Neural progenitor cell (in vitro differentiated cells): ENCODE measurements at regions not wholly inside any gene's neighbourhood (a gene's known extent, or its start where the extent isn't known, plus 50 kb on each side); places are given as distances from the start of the nearest gene placed in this dataset.
A peak's percentile ranks its signal among the peaks of the same experiment; 100 is the strongest.

Experiments
- DNase-seq: peaks from one replicate; pipeline ENCODE4 v3.0.0-alpha.2; 2016; ENCODE audit warnings: low spot score
- H2AFZ ChIP-seq: fragments of 200-600 bp; sonication (generic); replicated peaks from 2 replicates; pipeline ENCODE4 v1.6.1; 2016; ENCODE audit warnings: antibody characterized with exemption
- H3F3A ChIP-seq: fragments of 200-600 bp; sonication (generic); 2 replicates; pipeline ENCODE4 v1.6.1; 2016; ENCODE audit warnings: antibody characterized with exemption, low read depth
- H3K27ac ChIP-seq: fragments of 200-600 bp; sonication (generic); 2 replicates; pipeline ENCODE4 v1.5.1; 2016; ENCODE audit warnings: mild to moderate bottlenecking
- H3K27me3 ChIP-seq: fragments of 200-600 bp; sonication (generic); 2 replicates; pipeline ENCODE4 v1.6.1; 2016; ENCODE audit warnings: mild to moderate bottlenecking, moderate library complexity
- H3K36me3 ChIP-seq: fragments of 200-600 bp; sonication (generic); 2 replicates; pipeline ENCODE4 v1.5.1; 2016
- H3K4me1 ChIP-seq: fragments of 200-600 bp; sonication (generic); 2 replicates; pipeline ENCODE4 v1.6.1; 2016; ENCODE audit warnings: mixed run types
- H3K4me2 ChIP-seq: fragments of 200-600 bp; sonication (generic); 2 replicates; pipeline ENCODE4 v1.6.1; 2016
- H3K4me3 ChIP-seq: fragments of 200-600 bp; sonication (generic); 2 replicates; pipeline ENCODE4 v1.5.1; 2016
- H3K79me2 ChIP-seq: fragments of 200-600 bp; sonication (generic); 2 replicates; pipeline ENCODE4 v1.6.1; 2016; ENCODE audit warnings: low read depth
- H3K9ac ChIP-seq: fragments of 200-600 bp; sonication (generic); 2 replicates; pipeline ENCODE4 v1.6.1; 2016
- H3K9me3 ChIP-seq: fragments of 200-600 bp; sonication (generic); 2 replicates; pipeline ENCODE4 v1.5.1; 2016; ENCODE audit warnings: low read depth
- H4K20me1 ChIP-seq: fragments of 200-600 bp; sonication (generic); 2 replicates; pipeline ENCODE4 v1.6.1; 2016; ENCODE audit warnings: low read depth
- H3K27ac Mint-ChIP-seq: 3 replicates; pipeline ENCODE4 v1.8.0; 2021; ENCODE audit warnings: mixed read lengths
- H3K27me3 Mint-ChIP-seq: 2 replicates; pipeline ENCODE4 v1.8.0; 2022; ENCODE audit warnings: low read depth, mild to moderate bottlenecking, inconsistent platforms, moderate library complexity, mixed read lengths; ENCODE audit not compliant: insufficient read depth
- H3K36me3 Mint-ChIP-seq: 3 replicates; pipeline ENCODE4 v1.8.0; 2021; ENCODE audit warnings: mixed read lengths
- H3K4me1 Mint-ChIP-seq: 3 replicates; pipeline ENCODE4 v1.8.0; 2021; ENCODE audit warnings: mixed read lengths
- H3K4me3 Mint-ChIP-seq: 3 replicates; pipeline ENCODE4 v1.8.0; 2021; ENCODE audit warnings: mild to moderate bottlenecking, moderate library complexity, mixed read lengths
- H3K9me3 Mint-ChIP-seq: 3 replicates; pipeline ENCODE4 v1.8.0; 2020; ENCODE audit warnings: mixed read lengths
- CTCF ChIP-seq: fragments of 200-600 bp; sonication (generic); IDR thresholded peaks from 2 replicates; pipeline ENCODE4 v1.5.1; 2017; ENCODE audit warnings: antibody characterized with exemption, mild to moderate bottlenecking
- EZH2 ChIP-seq: fragments of 200-600 bp; sonication (generic); IDR thresholded peaks from 2 replicates; pipeline ENCODE4 v1.6.1; 2017; ENCODE audit warnings: antibody characterized with exemption, mild to moderate bottlenecking, moderate library complexity
- EZH2phosphoT487 ChIP-seq: fragments of 200-600 bp; sonication (generic); IDR thresholded peaks from 2 replicates; pipeline ENCODE4 v1.6.1; 2017; ENCODE audit warnings: antibody characterized with exemption

GRCh38 chr3:117919621-117920020 lies 1115.0 kb downstream of the IGSF11 start:
- no peaks in the 10 kb centered on the region for H3K9me3 Mint-ChIP-seq
- Histone ChIP-seq H3K36me3 (no peaks in the 10 kb centered on the region), H3K79me2 (no peaks in the 10 kb centered on the region), H3K9ac (no peak overlapping the region), H3K9me3 (no peaks in the 10 kb centered on the region), H2AFZ (no peak overlapping the region), H3K4me2 (no peak overlapping the region), H3F3A (no peaks in the 10 kb centered on the region), H3K4me3 (no peak overlapping the region), H3K27ac (no peak overlapping the region), H3K4me1 (peaks cover 31% of the 10 kb centered on the region), H3K27me3 (no peaks in the 10 kb centered on the region), H4K20me1 (no peaks in the 10 kb centered on the region)
- TF ChIP-seq EZH2phosphoT487 = no peak
- TF ChIP-seq CTCF = no peak
- TF ChIP-seq EZH2 = no peak
- peaks cover 30% of the 10 kb centered on the region for H3K4me1 Mint-ChIP-seq
- no peaks in the 10 kb centered on the region for H3K27me3 Mint-ChIP-seq
- H3K4me3 Mint-ChIP-seq = no peak overlapping the region
- no peaks in the 10 kb centered on the region for H3K36me3 Mint-ChIP-seq
- no peak overlapping the region for H3K27ac Mint-ChIP-seq
- no peak for DNase-seq

- no peak overlapping the region for H3K27ac Mint-ChIP-seq
- TF ChIP-seq CTCF (no peak), EZH2phosphoT487 (no peak), EZH2 (no peak)
- H3K79me2 ChIP-seq = no peaks in the 10 kb centered on the region
- no peaks in the 10 kb centered on the region for H3K27me3 Mint-ChIP-seq
- peak; percentile 47 for DNase-seq
- H3K36me3 ChIP-seq = no peaks in the 10 kb centered on the region
- peaks cover 30% of the 10 kb centered on the region for H3K4me1 Mint-ChIP-seq
- peaks cover 31% of the 10 kb centered on the region for H3K4me1 ChIP-seq
- H3K4me2 ChIP-seq = peak overlapping the region; percentile 53
- H3K9ac ChIP-seq = no peak overlapping the region
- peak overlapping the region; percentile 1 for H2AFZ ChIP-seq
- H3K4me3 Mint-ChIP-seq = no peak overlapping the region
- H3K9me3 Mint-ChIP-seq = no peaks in the 10 kb centered on the region
- no peak overlapping the region for H3K4me3 ChIP-seq
- no peaks in the 10 kb centered on the region for H3F3A ChIP-seq
- H3K36me3 Mint-ChIP-seq = no peaks in the 10 kb centered on the region
- no peak overlapping the region for H3K27ac ChIP-seq
- H4K20me1 ChIP-seq = no peaks in the 10 kb centered on the region
- H3K27me3 ChIP-seq = no peaks in the 10 kb centered on the region
- H3K9me3 ChIP-seq = no peaks in the 10 kb centered on the region
These were observed 1114.3 kb downstream of the IGSF11 start for GRCh38 chr3:117920253-117920898.

GRCh38 chr3:117921411-117921810 lies 1113.2 kb downstream of the IGSF11 start:
- no peaks in the 10 kb centered on the region for H3K9me3 ChIP-seq
- no peak overlapping the region for H3K27ac Mint-ChIP-seq

More at GRCh38 chr3:117921411-117921810, 1113.2 kb downstream of the IGSF11 start:
- Mint-ChIP-seq H3K4me1 (peaks cover 30% of the 10 kb centered on the region), H3K4me3 (no peak overlapping the region), H3K27me3 (no peaks in the 10 kb centered on the region), H3K9me3 (no peaks in the 10 kb centered on the region), H3K36me3 (no peaks in the 10 kb centered on the region)
- no peaks in the 10 kb centered on the region for H3K27me3 ChIP-seq
- H3K9ac ChIP-seq = no peak overlapping the region
- H3F3A ChIP-seq = no peaks in the 10 kb centered on the region
- no peak overlapping the region for H2AFZ ChIP-seq
- H4K20me1 ChIP-seq = no peaks in the 10 kb centered on the region
- H3K36me3 ChIP-seq = no peaks in the 10 kb centered on the region
- no peak overlapping the region for H3K4me3 ChIP-seq
- H3K4me2 ChIP-seq = peak overlapping the region; percentile 23
- no peak overlapping the region for H3K27ac ChIP-seq
- peaks cover 31% of the 10 kb centered on the region for H3K4me1 ChIP-seq
- H3K79me2 ChIP-seq = no peaks in the 10 kb centered on the region
- TF ChIP-seq CTCF = no peak
- TF ChIP-seq EZH2 = no peak
- TF ChIP-seq EZH2phosphoT487 = no peak
- DNase-seq = no peak
